Ishikawa (cell line): ENCODE measurements at regions not wholly inside any gene's neighbourhood (a gene's known extent, or its start where the extent isn't known, plus 50 kb on each side); places are given as distances from the start of the nearest gene placed in this dataset.

Experiments
- EGR1 ChIP-seq: IDR thresholded peaks from 2 replicates; pipeline ENCODE4 v1.6.1; 2012
- EP300 ChIP-seq: IDR thresholded peaks from 2 replicates; pipeline ENCODE4 v1.6.1; 2012; ENCODE audit warnings: borderline replicate concordance
- TAF1 ChIP-seq: IDR thresholded peaks from 2 replicates; pipeline ENCODE4 v1.6.1; 2012; ENCODE audit warnings: low read depth, mild to moderate bottlenecking
- TF ChIP-seq, protein P1 (sequence below): IDR thresholded peaks from 2 replicates; pipeline ENCODE4 v1.6.1; 2012; ENCODE audit warnings: low read depth, mild to moderate bottlenecking

DNA sequence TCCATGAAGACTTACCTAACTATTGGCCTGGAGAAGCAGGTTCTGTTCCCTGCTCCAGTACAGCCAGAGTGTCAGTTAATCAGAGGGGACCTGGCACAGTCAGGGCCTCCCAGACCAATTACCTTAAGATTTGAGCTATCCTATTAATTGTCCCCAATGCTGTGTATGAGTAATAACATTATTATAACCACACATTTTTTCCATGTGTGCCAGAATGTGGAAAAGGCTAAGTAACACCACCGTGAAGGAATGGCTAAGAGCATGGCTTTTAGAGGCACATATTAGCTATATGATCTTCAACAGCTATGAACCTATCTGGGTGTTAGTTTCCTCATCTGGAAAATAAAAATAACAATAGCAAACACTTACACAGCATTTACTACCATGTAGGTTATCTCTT is 111.1 kb upstream of the RAP1B start:
- TF ChIP-seq EGR1 (no peak), EP300 (no peak), TAF1 (no peak)
- TF ChIP-seq, protein P1, sequence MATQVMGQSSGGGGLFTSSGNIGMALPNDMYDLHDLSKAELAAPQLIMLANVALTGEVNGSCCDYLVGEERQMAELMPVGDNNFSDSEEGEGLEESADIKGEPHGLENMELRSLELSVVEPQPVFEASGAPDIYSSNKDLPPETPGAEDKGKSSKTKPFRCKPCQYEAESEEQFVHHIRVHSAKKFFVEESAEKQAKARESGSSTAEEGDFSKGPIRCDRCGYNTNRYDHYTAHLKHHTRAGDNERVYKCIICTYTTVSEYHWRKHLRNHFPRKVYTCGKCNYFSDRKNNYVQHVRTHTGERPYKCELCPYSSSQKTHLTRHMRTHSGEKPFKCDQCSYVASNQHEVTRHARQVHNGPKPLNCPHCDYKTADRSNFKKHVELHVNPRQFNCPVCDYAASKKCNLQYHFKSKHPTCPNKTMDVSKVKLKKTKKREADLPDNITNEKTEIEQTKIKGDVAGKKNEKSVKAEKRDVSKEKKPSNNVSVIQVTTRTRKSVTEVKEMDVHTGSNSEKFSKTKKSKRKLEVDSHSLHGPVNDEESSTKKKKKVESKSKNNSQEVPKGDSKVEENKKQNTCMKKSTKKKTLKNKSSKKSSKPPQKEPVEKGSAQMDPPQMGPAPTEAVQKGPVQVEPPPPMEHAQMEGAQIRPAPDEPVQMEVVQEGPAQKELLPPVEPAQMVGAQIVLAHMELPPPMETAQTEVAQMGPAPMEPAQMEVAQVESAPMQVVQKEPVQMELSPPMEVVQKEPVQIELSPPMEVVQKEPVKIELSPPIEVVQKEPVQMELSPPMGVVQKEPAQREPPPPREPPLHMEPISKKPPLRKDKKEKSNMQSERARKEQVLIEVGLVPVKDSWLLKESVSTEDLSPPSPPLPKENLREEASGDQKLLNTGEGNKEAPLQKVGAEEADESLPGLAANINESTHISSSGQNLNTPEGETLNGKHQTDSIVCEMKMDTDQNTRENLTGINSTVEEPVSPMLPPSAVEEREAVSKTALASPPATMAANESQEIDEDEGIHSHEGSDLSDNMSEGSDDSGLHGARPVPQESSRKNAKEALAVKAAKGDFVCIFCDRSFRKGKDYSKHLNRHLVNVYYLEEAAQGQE = no peak
